ENCODE measurements at regions not wholly inside any gene's neighbourhood (a gene's known extent, or its start where the extent isn't known, plus 50 kb on each side); places are given as distances from the start of the nearest gene placed in this dataset.

GRCh38 chr1:203929741-203930309 is 68.4 kb downstream of the SNRPE start:
- TF ChIP-seq CTCF (conservative IDR thresholded peaks at IDR 0.05; ENCODE audit: low read depth, low read length) (no peak), EZH2phosphoT487 (IDR thresholded peaks at IDR 0.05; ENCODE audit: borderline replicate concordance, low read length) (no peak)
